Endothelial cell of umbilical vein (primary cell): ENCODE measurements at regions not wholly inside any gene's neighbourhood (a gene's known extent, or its start where the extent isn't known, plus 50 kb on each side); places are given as distances from the start of the nearest gene placed in this dataset.

Experiments
- BruUV-seq: library from RNA; stranded (reverse); fragments of 400-500 nt; replicated peaks from 2 replicates; lab custom pipeline; 2021; lab: Mats Ljungman, UMichigan
- CTCF ChIA-PET: fragments of 300-600, 350-600 bp; sonication (Branson Sonifier 250); formaldehyde crosslinking; loops from one replicate; lab custom pipeline; 2021; ENCODE audit warnings: antibody characterized with exemption, inconsistent platforms; lab: Charles Lee
- POLR2A ChIA-PET: fragments of 300-600, 350-600 bp; sonication (Branson Sonifier 250); formaldehyde crosslinking; loops from one replicate; lab custom pipeline; 2021; ENCODE audit warnings: antibody characterized with exemption, inconsistent platforms; lab: Charles Lee
- DNase-seq: peaks from one replicate; pipeline ENCODE4 v3.0.0-alpha.2; 2011; ENCODE audit warnings: low read depth, low spot score
- FAIRE-seq: peaks from 2 replicates; lab custom pipeline; 2011; peaks lifted over from hg19 to GRCh38; lab: Jason Lieb, UNC
- H2AFZ ChIP-seq: 2 replicates; pipeline ENCODE4 v1.6.0; 2012; ENCODE audit warnings: low read depth, low read length, control low read depth, inconsistent platforms
- H3K27ac ChIP-seq: 2 replicates; pipeline ENCODE4 v1.5.1; 2011; ENCODE audit warnings: low read depth, mild to moderate bottlenecking, control low read depth, low read length, moderate library complexity; ENCODE audit not compliant: insufficient read depth
- H3K27me3 ChIP-seq, 2 experiments: 2 replicates each; pipeline versions ENCODE4 v1.6.0 to v1.6.1; 2011; ENCODE audit warnings: low read length in 2 of 2, mixed read lengths in 1 of 2; ENCODE audit not compliant: control insufficient read depth in 2 of 2, insufficient read depth in 2 of 2
- H3K36me3 ChIP-seq, 2 experiments: 2 replicates in 1 of 2; 3 replicates in 1 of 2; pipeline ENCODE4 v1.5.1; 2011; ENCODE audit warnings: low read length in 2 of 2, mild to moderate bottlenecking in 1 of 2, moderate library complexity in 1 of 2; ENCODE audit not compliant: control insufficient read depth in 2 of 2, insufficient read depth in 2 of 2; ENCODE audit errors: extremely low read depth in 1 of 2
- H3K4me1 ChIP-seq: 3 replicates; pipeline ENCODE4 v1.5.1; 2011; ENCODE audit warnings: mild to moderate bottlenecking, low read length; ENCODE audit not compliant: control insufficient read depth, insufficient read depth; ENCODE audit errors: extremely low read depth
- H3K4me2 ChIP-seq: 2 replicates; pipeline ENCODE4 v1.6.1; 2011; ENCODE audit warnings: low read length, control low read depth, mixed read lengths; ENCODE audit not compliant: insufficient read depth
- H3K4me3 ChIP-seq, 3 experiments: fragments of 200-600 bp in 1 of 3; sonication (generic), shearing (Covaris generic) in 1 of 3; replicated peaks in 1 of 3; 2 replicates each; pipeline ENCODE4 v1.5.1; 2011 to 2016; ENCODE audit warnings: control low read depth in 3 of 3, low read length in 3 of 3, mild to moderate bottlenecking in 2 of 3, inconsistent platforms in 1 of 3, low read depth in 1 of 3, moderate library complexity in 1 of 3; ENCODE audit not compliant: insufficient read depth in 1 of 3
- H3K79me2 ChIP-seq: 2 replicates; pipeline ENCODE4 v1.6.0; 2012; ENCODE audit warnings: low read length, inconsistent platforms; ENCODE audit not compliant: control insufficient read depth, insufficient read depth
- H3K9ac ChIP-seq: replicated peaks from 2 replicates; pipeline ENCODE3; 2011; ENCODE audit warnings: low read length, control low read depth; ENCODE audit not compliant: insufficient read depth; ENCODE audit errors: extremely low read depth
- H3K9me1 ChIP-seq: replicated peaks from 3 replicates; pipeline ENCODE4 v1.6.0; 2011; ENCODE audit warnings: mild to moderate bottlenecking, low read length; ENCODE audit not compliant: control insufficient read depth, insufficient read depth; ENCODE audit errors: extremely low read depth
- H3K9me3 ChIP-seq: replicated peaks from 2 replicates; pipeline ENCODE4 v1.5.1; 2012; ENCODE audit warnings: low read length, inconsistent platforms; ENCODE audit not compliant: control insufficient read depth, insufficient read depth
- H4K20me1 ChIP-seq: replicated peaks from 2 replicates; pipeline ENCODE3; 2011; ENCODE audit warnings: mild to moderate bottlenecking, low read length; ENCODE audit not compliant: control insufficient read depth, insufficient read depth; ENCODE audit errors: extremely low read depth
- EZH2 ChIP-seq: IDR thresholded peaks from 2 replicates; pipeline ENCODE4 v1.6.1; 2012; ENCODE audit warnings: borderline replicate concordance, low read depth, mild to moderate bottlenecking, moderate library complexity, low read length, inconsistent platforms; ENCODE audit not compliant: severe bottlenecking
- FOS ChIP-seq: IDR thresholded peaks from 2 replicates; pipeline ENCODE4 v1.6.1; 2011; ENCODE audit warnings: mild to moderate bottlenecking, low read length, moderate library complexity, borderline replicate concordance; ENCODE audit not compliant: insufficient read depth
- GATA2 ChIP-seq: IDR thresholded peaks from 2 replicates; pipeline ENCODE4 v1.7.0; 2011; ENCODE audit warnings: low read depth, mild to moderate bottlenecking, moderate library complexity, mixed read lengths, low read length; ENCODE audit not compliant: insufficient read length, insufficient read depth
- JUN ChIP-seq: IDR thresholded peaks from 2 replicates; pipeline ENCODE4 v1.6.1; 2011; ENCODE audit warnings: borderline replicate concordance, low read depth; ENCODE audit not compliant: insufficient read length, insufficient read depth
- MYC ChIP-seq: IDR thresholded peaks from one replicate; pipeline ENCODE4 v1.6.1; 2011; ENCODE audit warnings: mild to moderate bottlenecking, low read depth, low read length
- POLR2A ChIP-seq: IDR thresholded peaks from 2 replicates; pipeline ENCODE4 v1.6.1; 2012; ENCODE audit warnings: low read depth, mild to moderate bottlenecking, control low read depth, low read length
- POLR2AphosphoS5 ChIP-seq: IDR thresholded peaks from 2 replicates; pipeline ENCODE4 v1.6.1; 2012; ENCODE audit warnings: low read depth, mild to moderate bottlenecking, control low read depth, low read length, moderate library complexity; ENCODE audit not compliant: insufficient read depth
- dilution Hi-C: fragments of 300-500 bp; cut with MboI; formaldehyde crosslinking; loops from one replicate; pipeline ENCODE4 v1.15.0; 2019; ENCODE audit warnings: low sequenced_read_pairs; ENCODE audit not compliant: extremely low pct_ligation_motif_present
- intact Hi-C: fragments of 100-400 bp; cut with micrococcal nuclease; formaldehyde crosslinking; loops from one replicate; pipeline ENCODE4 v1.10.0; 2022
- TF ChIP-seq, protein P1 (sequence below), 2 donors: IDR thresholded peaks; 1 replicate in 1 of 2; 2 replicates in 1 of 2; pipeline ENCODE4 v1.5.1; 2011; ENCODE audit warnings: low read length in 2 of 2, mild to moderate bottlenecking in 2 of 2, moderate library complexity in 2 of 2, control low read depth in 1 of 2, inconsistent platforms in 1 of 2, low read depth in 1 of 2; ENCODE audit not compliant: insufficient read depth in 1 of 2; ENCODE audit errors: extremely low read depth in 1 of 2
- TF ChIP-seq, protein P2 (sequence below): IDR thresholded peaks from 2 replicates; pipeline ENCODE4 v1.6.1; 2011; ENCODE audit not compliant: insufficient read depth, insufficient read length

DNA sequence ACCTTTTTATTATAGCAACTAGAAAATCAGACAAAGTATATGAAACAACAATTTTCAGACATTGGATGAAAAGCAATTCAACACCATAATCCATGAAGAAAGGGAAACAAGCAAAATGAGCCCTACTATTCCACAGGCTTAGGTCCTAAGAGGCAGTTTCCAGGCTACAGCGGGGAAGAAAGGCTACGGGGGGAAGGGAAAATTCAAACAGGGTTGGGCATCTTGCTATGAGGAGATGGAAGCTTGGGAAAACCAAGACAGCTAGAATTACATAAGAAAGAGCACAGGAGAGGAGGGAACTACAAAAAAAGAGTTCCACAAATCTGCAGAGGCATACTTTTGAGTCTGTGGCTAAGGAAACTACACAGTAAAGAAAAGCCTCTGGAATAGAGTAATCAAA lies 356.0 kb upstream of the CLEC14A start:
- no peaks in the 10 kb centered on the region for H3K4me1 ChIP-seq
- no peaks in the 10 kb centered on the region for H3K9me1 ChIP-seq
- H2AFZ ChIP-seq: no peak overlapping the region
- no peak for DNase-seq
- ChIA-PET CTCF (no interaction called here), POLR2A (no interaction called here)
- no peak overlapping the region for H3K9ac ChIP-seq
- intact Hi-C loops (no loop called here), dilution Hi-C loops (no loop called here)
- no TSS peak for BruUV-seq
- H3K4me2 ChIP-seq: no peak overlapping the region
- H3K9me3 ChIP-seq: no peaks in the 10 kb centered on the region
- H4K20me1 ChIP-seq: no peaks in the 10 kb centered on the region
- no peak for TF ChIP-seq GATA2
- TF ChIP-seq POLR2A: no peak
- TF ChIP-seq MYC: no peak
- TF ChIP-seq, protein P1, sequence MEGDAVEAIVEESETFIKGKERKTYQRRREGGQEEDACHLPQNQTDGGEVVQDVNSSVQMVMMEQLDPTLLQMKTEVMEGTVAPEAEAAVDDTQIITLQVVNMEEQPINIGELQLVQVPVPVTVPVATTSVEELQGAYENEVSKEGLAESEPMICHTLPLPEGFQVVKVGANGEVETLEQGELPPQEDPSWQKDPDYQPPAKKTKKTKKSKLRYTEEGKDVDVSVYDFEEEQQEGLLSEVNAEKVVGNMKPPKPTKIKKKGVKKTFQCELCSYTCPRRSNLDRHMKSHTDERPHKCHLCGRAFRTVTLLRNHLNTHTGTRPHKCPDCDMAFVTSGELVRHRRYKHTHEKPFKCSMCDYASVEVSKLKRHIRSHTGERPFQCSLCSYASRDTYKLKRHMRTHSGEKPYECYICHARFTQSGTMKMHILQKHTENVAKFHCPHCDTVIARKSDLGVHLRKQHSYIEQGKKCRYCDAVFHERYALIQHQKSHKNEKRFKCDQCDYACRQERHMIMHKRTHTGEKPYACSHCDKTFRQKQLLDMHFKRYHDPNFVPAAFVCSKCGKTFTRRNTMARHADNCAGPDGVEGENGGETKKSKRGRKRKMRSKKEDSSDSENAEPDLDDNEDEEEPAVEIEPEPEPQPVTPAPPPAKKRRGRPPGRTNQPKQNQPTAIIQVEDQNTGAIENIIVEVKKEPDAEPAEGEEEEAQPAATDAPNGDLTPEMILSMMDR (IDR thresholded peaks at IDR 0.05; ENCODE audit: extremely low read depth in 1 of 2, insufficient read depth in 1 of 2, low read depth in 1 of 2, low read length in 2 of 2): no peak
- TF ChIP-seq FOS: no peak
- no peak for TF ChIP-seq POLR2AphosphoS5
- TF ChIP-seq EZH2: no peak
- TF ChIP-seq JUN: no peak
- TF ChIP-seq, protein P2, sequence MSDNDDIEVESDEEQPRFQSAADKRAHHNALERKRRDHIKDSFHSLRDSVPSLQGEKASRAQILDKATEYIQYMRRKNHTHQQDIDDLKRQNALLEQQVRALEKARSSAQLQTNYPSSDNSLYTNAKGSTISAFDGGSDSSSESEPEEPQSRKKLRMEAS: no peak
- no peak for FAIRE-seq
- H3K27ac ChIP-seq: no peak overlapping the region
- no peak overlapping the region for H3K4me3 ChIP-seq
- H3K27me3 ChIP-seq: no peaks in the 10 kb centered on the region
- no peaks in the 10 kb centered on the region for H3K79me2 ChIP-seq
- no peaks in the 10 kb centered on the region for H3K36me3 ChIP-seq
